DMS79 (cell line): ENCODE measurements at regions not wholly inside any gene's neighbourhood (a gene's known extent, or its start where the extent isn't known, plus 50 kb on each side); places are given as distances from the start of the nearest gene placed in this dataset.

ENCODE experiments used
- DNase-seq: peaks from one replicate; lab custom pipeline; 2025; lab: John Stamatoyannopoulos, UW

DNA sequence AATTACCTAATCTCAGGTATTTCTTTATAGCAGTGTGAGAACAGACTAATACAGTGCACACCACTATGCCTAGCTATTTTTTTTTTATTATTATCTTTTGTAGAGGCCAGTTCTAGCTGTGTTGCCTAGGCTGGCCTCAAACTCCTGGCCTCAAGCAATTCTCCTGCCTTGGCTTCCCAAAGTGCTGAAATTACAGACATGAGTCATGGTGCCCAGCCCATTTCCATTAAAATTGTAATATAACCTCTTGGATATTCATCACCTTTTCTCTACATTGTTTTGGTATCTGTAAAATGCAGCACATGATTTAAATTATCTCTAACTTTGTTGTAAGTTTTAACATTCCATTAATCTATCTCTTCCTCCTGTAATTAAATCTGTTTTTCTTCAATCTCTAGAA, 2052.9 kb downstream of the ARAP2 start:
- DNase-seq, result no peak

DNA sequence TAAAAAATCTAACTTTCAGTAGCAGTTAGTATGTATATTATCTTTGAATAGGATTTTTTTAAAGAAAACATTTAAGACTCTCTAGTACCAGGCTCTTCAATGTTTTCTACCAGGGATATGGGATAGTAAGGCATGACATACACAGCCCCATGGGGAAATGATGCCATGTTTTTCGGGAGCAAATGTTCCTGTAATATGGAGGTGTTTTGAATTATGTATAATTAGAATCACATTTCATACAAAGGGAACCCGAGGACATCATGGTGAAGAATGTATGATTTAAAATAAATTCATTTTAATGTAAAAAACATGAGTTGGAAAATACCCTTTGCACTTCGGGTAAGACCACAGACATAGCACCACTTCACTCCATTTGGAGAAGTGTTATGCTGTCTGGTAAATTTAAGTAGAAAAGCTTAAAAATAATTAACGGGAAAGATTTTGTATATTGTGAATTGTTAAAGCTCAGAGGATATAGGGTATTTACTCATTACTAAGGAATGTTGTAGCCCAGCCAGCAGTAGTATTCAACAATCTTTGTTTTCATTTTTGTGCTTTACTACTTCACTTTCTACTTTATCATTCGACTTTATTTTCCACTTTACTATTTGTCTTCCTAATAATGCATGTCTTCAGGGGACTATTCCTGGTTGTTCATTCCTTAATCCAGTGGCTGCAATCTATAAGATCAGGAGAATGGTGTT, 2050.7 kb downstream of the ARAP2 start:
- no peak for DNase-seq

DNA sequence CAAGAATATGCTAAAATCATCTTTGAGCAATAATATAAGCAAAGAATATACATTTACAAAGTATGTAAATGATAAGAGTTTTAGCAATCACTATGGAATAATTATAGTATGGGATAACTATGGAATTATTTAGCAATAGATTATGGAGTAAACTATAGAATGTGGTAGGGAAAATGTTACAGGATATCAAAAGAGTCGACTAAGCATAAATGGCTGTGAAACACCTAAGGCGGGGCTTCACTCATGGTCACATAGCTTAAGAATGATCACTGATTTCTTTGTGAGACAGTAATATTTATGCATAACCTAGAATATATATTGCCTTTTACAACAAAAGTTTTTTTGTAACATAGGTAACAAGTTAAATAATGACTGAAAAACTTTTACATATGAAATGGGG, 2049.7 kb downstream of the ARAP2 start:
- no peak for DNase-seq

DNA sequence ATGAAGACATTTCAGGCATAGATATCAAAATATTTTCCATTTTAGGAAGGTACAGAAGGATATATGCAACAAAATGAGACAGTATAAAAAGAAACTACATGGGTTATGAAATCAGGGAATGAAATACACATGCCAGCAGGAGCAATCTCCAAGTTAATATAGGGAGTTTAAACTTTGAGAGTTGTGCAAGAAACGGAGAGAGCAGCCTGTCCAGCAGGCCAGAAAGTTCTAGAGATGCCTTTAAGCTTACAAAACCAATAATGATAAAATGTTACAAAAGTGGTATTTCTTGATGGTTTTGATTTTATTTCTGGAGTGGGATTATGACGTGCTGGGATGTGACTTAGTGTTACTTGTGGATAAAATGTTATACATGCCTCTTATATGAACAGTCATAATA, 2047.9 kb downstream of the ARAP2 start:
- DNase-seq, result no peak

DNA sequence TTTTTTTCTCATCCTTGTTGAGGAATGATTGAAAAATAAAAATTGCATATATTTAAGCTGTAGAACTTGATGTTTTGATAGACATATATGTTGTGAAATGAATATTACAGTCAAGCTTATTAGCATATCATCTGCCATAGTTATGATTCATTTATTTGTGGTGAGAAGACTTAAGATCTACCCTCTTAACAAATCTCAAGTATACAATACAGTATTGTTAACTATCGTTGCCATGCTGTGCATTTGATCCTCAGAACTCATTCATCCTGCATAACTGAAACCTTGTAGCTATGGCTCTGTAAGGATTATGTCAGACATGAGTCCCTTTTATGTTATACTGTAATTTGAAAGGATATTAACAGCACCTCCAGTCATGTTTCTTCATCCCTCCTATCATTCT, 2045.3 kb downstream of the ARAP2 start:
- DNase-seq, result no peak

DNA sequence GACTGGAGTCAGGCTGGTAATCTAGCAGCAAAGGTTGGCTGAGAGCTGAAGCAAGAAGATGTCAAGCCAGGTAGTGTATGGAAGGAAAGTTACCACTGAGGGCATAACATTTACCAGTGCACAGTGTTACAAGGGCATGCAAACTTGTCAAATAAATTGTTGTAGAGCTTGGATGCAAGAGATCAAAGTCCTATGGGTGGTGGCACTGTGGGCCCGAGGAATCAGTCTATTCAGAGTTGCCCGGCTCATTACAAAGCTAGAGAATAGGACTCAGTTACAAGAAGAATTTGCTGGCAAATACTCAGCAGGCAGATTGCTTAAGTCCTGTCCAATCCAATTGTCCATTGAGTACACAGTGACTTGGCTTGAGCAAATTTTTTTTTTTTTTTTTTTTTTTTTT, 2043.8 kb downstream of the ARAP2 start:
- DNase-seq, result no peak

DNA sequence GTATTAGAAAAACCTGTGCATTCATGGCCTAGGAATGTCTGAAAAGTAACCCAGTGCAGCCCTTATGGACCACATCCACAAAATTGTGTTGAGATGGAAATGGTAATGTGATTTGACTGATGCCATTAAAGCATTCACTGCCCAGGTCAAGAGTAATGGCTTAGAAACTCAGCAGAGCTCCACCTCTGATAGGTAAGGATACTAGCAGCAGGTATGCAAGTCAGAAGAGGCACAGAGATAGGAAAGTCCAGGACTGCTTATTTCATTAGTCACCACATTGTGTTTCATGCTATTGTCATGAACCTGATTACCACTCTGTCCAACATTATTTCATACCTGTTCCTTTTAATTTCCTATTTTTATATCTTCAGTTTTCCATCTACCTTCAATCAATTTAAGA, 2042.2 kb downstream of the ARAP2 start:
- no peak for DNase-seq

DNA sequence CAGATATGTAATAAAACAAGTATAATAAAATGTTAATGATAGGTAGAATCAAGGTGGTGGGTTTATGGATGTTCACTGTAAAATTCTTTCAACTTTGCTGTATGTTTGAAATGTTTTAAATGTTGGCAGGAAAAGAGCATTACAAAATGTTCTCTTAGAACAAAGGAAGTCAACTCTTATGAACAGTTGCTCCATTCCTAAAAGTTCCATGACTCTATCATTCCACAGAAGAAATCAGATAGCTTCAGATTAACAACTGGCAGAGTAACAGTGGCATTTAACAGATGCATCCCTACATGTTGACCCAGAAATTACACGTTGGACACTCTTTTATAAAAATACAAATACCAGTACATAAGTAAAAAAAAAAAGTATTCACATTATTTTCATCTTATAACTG, 2023.7 kb downstream of the ARAP2 start:
- DNase-seq, result no peak

DNA sequence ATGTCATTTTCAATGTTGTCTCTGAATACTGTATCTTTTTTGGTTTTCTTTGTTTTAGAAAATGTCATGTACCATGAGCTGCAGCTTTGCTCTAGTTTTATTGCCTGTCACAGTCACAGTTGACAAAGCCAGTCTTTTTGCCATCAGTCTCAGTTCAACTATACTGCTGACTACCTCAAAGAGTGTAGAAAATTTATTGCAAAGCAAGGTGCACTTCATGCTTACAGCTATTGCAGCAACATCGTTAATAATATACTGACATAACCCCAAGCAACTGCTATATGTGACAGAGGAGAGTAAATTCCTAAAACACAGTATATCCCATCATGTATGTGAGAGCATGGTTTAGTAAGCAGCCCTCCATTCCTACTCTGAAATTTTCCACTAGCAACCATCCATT, 2022.3 kb downstream of the ARAP2 start:
- DNase-seq, result no peak

DNA sequence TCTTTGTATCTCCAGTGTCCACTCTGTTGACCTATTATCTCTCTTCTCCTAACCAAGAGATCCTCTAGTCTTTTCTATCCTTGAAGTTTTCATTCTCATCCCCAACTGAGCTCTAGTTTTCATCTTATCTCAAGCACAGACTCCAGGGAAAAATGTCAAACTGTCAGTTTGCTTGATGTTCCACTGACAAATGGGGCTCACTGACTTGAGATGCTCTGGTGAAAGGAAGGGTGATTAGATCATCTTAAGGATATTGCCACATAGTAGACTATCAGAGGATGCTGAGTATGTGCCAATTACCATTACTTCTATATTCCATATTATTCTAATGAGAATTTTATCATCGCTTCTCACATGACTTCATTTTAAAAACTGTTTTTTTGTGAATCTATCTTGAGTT, 2008.2 kb downstream of the ARAP2 start:
- DNase-seq, result no peak

DNA sequence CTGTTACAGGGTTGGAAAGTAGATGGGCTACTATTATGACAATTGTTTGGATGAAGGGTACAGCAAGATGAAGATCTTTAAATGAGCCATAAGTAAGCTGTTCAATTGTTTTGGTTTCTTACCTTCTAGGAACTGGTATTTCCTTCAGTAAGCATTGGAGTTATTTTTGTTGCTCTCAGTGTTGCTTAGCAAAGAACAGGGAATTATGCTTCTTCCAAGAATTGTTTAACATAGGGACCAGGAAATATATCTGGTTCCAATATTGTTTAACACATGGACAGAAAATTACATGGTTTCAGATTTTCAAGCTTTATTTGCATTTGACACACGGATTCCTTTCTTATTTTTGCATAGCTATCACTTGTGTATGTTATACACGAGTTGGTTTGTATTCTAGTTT, 1999.0 kb downstream of the ARAP2 start:
- DNase-seq, result no peak

DNA sequence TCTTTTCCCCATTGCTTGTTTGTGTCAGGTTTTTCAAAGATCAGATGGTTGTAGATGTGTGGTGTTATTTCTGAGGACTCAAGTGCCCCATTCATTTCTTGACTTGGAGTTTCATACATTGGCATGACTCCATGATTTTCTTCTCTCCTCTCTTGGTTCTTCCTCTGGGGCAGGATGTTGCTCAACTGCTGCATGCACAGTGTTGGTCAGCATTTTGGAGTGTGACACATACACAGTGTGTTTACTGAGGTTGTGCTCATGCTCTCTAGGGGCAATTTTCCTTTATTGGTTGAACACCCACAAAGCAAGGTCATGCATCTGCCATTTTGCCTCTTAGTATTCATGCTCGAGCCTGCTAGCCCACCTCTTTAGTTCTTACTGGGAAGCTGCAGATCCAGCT, 1993.8 kb downstream of the ARAP2 start:
- no peak for DNase-seq

DNA sequence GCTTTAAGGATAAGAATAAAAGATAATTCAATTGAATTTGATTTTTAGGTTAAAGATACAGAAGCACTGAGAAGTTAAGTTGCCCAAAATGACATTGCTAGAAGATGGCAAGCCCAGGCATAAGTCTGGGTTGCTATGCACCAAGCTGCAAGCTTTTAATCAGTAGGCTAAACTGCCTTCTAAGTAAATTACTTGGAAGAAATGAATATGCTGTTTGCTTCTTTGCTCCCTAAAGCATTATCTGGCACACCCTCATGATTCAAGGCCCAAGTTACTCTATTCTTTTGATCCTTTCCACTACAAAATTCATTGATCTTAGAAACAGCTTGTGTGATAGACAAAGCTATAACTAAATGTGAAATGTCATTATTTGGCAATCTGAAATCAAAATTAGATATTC, 1991.1 kb downstream of the ARAP2 start:
- no peak for DNase-seq

DNA sequence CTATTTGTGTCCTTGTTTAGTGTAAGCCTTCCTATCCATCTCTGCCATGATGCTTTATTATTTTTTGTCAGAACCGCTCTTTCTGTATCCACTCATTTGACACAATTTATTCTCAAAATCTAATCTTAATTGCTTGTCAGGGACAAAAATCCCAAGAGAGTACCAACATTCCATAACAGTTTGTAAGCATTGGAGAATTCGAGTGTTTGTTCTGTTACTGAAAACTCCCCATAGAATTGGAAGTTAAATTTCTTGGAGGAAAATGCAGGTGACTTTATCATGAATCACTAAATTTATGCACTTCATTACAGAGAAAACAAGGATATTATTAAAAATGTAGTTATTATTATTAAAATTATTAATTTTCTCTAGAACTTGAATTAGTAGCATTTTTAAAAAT, 1986.1 kb downstream of the ARAP2 start:
- DNase-seq, result no peak

DNA sequence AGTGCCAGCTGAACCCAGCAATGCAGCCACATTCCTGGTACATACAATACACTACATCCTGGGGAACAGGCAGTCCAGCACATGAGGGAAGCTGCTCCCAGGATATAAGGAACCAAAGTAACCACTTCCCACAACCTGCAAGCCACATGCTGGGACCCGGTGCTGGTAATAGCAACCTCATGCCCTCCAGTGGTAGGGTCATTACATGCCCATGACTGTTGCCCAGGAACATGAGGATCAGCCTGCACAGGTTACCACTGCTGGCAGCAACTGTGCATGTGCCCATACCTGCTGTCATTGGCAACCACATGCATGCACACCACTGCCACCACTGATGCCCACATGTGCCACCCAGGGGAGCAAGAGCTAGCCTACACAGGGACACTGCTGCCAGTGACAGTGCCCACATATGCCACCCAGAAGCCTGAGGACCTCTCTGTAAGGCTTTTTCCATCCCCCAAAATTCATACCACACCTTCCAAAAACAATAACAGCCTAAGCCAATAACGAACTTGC, 1982.5 kb downstream of the ARAP2 start:
- no peak for DNase-seq

DNA sequence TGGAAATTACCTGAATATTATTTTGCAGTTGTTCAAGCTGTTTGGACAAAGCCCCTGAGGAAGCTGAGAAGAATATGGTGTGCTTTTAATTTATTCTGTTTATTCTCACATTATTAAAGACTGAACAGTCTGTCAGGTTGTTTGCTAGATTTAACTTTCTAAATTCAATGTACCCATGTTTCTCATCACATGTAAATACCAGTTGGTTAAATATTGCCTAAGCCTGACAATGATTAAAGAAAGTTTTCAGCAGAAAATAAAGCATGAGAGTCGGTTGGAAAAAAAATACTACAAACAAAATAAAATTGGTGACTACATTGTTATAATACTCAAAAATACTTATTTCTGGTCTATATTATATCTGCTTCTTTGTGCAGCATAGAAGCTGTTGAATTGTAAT, 1974.7 kb downstream of the ARAP2 start:
- DNase-seq, result no peak

DNA sequence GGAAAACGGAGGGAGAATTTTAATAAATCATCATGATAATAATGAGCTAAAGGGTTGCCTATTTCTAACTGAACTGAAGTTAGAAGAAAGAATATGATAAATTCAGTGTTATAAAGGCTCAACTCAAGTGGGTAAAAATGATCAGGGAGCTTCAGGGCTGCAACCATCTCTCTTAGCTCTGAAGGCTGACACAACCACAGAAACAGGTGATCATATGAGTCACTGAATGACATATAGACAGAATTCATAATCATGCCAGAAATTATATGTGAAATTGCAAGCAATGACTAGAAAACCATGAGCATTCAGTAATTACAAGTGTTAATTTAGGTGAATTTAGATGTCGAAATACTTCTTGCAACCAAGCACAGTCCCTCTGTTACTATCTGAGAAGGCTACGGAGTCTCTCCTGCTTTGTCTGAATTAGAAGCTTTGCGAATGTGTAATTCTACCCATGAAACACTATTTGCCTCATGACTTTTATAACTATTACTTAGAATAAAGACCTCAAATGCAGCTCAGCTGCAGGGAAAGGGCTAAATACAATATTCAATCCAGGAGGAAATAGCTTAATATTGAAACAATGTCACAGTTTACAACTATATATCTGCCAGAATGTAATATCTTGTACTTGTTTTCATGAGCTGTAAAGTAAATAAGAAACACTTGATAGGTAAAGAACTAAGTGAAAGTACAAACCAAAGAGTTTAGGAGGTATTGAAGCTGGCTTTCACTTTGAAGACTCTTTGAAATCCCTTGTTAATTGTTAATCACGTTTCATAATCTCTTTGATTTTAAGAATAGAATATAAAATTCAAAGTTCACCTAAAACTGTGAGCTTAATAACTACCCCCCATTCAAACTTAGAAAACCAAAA, 1972.6 kb downstream of the ARAP2 start:
- DNase-seq, result no peak

DNA sequence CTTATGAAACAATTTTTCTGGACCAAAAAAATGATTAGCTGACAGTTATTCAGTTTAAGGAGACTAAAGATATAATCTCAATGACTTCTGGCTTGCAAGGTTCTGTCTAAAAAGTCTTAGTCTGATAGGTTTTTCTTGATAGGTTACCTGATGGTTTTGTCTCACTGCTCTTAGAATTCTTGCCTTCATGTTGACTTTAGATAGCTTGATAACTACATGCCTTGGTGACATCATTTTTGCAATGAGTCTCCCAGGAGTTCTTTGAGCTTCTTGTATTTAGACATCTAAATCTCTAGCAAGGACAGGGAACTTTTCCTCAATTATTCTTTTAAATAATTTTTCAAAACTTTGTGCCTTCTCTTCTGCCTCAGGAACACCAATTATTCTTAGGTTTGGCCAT, 1965.3 kb downstream of the ARAP2 start:
- DNase-seq, result no peak

DNA sequence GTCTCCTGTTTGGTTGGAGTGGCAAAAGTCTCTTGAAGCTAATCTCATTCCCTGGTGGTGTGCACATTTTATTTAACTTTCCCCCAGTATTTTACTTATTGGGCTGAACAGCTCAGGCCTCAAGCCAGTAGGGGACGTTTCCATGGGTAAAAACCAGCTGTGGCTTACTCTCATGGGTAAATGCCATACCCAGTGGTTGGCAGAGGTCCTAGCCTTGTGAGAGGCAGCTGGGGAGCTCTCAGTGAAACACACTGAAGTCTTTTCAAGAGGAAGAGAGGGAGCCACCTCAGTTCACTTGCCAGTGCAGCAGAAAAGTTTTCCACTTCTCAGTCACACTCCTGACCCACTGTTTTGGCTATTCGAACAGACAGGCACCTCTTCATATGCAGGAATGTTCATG, 1964.2 kb downstream of the ARAP2 start:
- DNase-seq, result no peak

DNA sequence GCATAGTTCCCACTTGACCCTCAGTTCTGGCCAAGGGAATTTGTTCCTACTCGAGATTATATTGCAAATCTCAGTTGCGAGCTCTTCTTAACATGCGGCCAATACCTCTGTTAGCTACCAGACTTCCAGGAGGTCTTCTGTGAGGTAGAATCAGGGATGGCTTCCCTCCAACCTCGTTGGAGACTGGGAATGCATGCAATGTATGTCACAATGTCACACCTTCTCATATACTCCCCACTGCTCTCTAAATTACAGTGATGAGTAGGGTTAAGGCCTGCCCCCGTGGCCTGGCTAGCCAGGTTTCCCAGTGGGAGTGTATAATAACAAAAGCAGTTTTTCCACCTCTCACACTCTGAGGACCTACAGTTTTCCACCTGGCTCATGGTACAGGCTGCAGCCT, 1962.5 kb downstream of the ARAP2 start:
- no peak for DNase-seq

DNA sequence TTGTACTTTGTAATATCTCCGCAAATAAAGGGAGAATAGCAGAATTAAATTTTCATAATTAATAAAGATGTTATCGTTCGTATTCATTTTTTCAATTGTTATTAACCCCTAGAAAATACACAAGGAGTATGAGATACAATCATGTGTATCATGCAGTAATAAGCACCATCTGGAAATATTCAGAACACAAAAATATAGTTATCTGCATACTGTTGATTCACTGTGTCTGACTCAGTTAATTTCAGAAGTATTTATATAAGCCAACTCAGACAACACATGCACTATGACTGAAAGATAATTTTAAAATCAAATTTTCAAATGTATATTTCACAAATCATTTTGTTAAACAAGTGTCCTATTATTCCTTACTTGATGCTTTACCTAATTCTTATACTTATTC, 1954.8 kb downstream of the ARAP2 start:
- no peak for DNase-seq

DNA sequence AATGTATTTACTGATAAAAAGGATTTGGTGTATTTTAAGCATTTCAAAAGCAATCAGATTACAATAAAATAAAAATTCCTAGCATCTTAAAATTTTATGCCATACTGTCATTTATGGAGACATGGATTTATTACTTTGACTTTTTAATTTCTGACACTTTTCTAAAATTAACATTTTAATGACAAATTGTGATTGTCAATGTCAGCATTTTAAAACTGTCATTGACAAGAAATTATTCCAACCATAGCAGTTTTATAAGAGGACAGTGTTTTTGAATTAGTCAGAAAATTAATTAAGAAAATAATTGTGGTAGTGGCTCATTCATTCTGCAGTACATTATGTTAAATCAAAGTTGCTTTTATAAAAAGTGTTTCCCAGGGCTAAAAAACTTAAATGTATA, 1954.4 kb downstream of the ARAP2 start:
- DNase-seq, result no peak

DNA sequence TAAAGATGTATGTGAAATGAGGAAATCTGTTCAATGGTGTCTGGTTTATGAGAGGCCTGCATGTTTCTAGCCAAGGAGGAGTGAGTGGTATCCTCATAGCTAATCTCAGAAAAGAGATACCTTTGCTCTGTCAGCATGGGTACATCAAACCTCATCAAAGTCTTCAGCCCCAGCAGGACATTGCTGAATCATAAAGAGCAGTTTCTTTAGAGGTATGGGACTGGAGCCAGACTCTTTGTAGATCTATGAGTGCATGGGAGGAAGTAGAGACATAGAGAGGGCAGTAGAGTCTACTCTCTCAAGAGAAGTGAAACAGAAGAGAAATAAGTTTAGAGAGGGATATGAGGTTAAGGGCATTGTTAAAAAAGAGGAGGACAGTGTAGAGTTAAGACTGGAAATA, 1950.9 kb downstream of the ARAP2 start:
- no peak for DNase-seq
